DMS79 (cell line): ENCODE measurements at regions not wholly inside any gene's neighbourhood (a gene's known extent, or its start where the extent isn't known, plus 50 kb on each side); places are given as distances from the start of the nearest gene placed in this dataset.
"Not testable (repeated sequence)": the region's sequence is repeated elsewhere in the genome, so short reads cannot be mapped to it uniquely, and the experiment has no call there.

Source experiments
- DNase-seq: peaks from one replicate; lab custom pipeline; 2025; lab: John Stamatoyannopoulos, UW

GRCh38 chr2:131828164-131828561 lies 300.5 kb downstream of the CCDC74A start:
- DNase-seq, result no peak

DNA sequence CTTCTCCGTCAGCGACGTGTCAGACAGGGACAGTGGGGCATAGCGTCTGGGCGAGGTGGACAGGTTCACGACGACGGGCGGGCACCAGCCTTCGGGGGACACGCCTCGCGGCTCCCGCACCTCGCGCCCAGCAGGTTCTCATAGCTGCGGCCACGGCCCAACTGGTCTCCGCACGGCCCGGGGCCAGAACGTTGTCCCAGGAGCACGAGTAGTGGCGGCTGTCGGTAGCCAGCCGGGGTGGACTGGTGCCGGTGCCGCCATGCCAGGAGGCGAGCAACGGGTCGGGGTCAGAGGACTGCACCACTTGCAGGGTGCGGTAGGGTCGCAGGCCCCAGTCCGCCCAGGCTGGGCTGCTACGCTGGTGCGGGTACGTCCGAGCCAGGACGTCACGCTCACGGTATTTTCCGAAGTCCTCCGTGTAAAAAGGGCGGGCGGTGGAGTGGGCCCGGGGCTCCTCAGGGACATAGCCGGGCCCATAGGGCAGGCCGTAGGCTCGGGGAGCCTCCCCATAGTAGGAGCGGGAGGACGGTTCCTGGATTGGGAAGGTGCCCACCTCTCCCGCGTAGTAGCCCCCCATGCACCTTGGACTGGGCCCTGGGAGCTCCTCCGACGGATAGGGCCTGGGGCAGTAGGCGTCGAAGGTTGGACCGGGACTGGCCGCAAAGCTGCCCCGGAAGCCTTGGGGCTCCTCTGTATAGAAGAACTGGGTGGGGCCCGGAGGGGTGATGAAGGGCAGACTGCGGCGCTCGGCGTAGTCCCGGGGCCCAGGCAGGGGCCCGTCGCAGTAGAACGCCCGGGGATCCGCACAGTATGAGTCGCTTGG lies 301.2 kb downstream of the CCDC74A start:
- DNase-seq, result not testable (repeated sequence)

DNA sequence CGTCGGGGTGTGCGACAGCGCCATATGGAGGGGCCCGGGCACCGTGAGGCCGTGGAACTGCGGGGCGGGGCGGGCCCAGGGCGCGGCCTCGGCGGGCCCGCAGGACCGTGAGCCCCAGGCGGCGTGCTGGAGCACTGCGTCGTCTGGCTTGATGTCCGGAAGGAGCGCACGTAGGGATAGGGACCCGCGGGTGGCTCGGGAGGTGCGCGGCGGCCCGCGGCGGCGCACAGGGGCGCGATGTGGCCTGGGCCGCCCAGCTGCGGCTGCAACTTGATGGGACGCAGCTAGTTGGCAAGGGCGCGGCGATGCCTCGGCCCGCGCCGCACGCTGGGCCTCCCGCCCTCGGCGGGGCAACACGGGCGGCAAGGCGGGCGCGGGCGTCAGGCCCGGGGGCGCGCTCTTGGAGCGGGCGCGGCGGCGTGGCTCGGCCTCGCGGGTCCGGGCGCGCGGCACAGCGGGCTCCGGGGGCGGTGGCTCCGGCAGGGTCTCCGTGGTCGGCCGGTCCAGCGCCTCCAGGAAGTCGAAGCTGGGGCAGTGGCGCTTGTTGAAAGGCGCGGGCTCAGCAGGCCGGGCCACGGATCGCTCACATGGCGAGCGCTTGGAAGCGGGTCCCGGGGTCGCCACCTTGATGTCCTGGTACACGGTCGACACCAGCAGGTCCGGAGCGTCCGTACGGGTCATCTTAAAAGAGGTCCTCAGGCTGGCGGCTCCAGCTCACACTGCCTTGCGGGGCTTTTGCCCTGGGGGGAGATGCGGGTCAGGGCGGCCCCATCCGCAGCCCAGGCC lies 302.0 kb downstream of the CCDC74A start:
- not testable (repeated sequence) for DNase-seq

DNA sequence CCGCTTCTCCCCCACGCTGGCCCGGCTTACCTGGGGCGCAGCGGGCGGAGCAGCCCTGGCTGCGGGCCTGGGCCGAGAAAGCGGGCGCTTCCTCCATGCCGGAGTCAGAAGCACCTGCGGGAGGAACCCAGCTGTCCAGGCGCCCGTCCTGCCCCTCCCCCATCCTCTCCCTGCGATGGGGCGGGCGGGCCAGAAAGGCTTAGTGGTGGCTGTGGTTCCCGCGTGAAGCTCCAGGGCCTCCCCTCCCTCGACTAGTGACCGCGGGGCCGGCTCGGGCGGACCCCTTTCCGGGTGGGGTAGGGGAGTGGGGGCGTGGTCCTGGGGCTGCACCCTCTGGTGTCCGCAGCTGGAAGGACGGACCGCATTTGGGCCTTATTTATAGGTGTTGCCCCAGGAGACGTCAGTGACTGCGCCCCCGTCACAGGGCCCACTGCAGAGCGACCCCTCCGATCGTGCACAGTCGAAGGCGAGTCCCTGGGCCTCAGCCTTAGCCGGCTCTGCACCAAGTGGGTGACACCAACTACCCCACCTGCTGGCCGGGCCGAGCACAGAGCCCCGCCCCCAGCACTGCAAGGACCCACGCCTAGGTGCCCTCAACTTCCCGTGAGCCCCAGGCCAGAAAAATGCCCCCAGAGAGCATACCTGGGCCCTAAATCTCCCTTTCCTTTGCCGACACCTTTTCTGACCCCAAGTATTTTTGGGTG lies 302.7 kb downstream of the CCDC74A start:
- not testable (repeated sequence) for DNase-seq

- DNase-seq, result not testable (repeated sequence)
These were observed 303.2 kb downstream of the CCDC74A start for GRCh38 chr2:131830946-131831310.

DNA sequence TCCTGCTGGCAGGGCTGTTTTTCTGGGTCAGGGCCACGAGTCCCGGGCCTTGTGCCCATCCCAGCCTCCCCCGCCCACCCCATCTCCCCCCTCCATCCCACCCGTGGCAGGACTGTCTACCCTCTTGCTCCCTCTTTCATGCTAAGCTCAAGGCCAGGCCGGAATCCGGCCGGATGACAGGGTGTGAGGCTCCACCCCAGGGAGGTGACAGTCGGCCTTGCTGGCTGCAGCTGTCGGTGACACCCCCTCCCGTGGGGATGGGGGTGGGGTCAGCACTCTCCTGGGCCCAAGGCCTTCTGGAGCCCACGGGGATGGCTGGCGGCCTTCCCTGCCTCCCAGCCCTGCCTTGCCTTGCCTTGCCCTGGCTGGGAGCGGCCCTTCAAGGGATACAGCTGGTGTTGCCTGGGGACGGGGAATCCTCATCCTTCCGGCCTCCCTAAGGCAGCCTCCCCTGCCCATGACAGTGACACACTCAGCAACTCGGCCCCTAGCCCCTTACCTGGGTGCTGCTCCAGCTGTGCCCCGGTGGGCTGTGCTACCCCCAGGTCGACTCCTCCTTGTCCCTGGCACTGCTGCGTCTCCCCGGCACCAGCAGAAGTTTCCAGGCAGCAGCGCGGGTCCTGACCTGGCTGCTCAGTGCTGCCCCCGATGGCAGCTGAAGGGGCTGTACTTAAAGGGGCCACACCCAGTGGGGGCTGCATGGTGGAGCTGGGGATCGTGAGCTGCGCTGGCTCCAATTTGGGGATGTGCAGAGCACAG lies 303.9 kb downstream of the CCDC74A start:
- not testable (repeated sequence) for DNase-seq

DNA sequence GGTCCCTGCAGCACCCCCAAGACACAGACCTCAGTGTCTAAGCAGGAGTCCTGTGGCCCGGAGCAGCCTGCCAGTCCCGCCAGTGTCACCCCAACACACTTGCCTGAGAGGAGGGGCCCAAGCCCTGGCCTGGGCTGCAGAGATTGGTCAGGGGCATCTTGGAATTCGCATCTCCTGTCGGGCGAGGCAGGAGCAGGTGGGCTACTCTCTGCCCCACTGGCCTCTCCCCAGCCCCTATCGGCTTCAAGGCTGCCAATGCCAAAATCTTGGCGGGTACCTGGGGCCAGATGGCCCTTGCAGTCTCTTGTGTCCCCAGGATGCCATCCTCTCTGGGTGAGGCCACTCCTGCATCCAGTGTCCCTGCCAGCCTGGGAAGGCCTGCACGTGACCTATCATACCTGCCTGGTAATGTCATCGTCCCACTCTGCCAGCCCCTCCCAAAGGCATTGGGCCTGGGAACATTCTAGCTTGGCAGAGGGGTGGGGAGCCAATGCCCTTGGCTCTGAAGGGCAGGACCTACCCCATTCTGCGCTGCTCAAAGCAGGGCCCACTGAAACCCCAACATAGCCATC lies 304.6 kb downstream of the CCDC74A start:
- not testable (repeated sequence) for DNase-seq

- not testable (repeated sequence) for DNase-seq
These were observed 305.2 kb downstream of the CCDC74A start for GRCh38 chr2:131832917-131833316.

- DNase-seq, result not testable (repeated sequence)
These were observed 305.9 kb downstream of the CCDC74A start for GRCh38 chr2:131833367-131834202.

DNA sequence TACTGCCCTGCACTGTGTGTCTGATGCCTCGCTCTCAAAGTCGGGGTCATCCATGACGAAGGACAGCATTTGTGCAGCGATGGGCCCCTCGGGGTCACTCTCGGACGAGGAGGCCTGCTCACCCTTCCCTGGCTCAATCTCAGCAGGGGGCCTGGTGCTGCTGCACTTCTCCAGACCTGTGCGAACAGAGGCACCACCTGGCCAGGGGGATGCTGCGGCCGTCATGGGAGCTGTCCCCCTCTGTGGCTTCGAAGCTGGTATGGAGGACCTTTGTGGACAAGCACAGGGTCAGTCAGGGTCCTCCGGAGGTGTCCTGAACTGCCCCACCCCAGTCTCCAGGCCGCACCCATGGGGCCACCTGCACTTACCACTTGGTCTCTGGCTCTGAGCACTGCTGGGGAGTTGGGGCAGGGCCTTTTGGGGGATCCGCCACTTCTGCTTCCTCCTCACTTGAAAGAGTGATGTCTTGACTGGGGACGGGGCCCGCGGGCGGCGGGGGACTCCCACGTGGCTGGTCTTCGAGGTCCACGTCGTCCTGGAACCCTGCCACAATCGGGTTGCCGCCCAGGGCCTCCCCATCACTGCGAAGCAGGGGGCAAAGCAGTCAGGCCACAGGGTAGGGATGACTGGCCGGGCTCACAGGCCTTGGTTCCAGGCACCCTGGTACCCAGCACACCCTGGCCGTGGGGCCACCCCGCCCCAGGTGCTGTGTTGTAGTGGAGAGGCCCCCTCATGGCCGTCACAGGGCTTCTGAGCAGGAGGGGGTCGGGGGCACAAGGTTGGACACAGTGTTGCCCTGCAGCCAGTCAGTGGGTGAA lies 306.7 kb downstream of the CCDC74A start:
- DNase-seq, result not testable (repeated sequence)

DNA sequence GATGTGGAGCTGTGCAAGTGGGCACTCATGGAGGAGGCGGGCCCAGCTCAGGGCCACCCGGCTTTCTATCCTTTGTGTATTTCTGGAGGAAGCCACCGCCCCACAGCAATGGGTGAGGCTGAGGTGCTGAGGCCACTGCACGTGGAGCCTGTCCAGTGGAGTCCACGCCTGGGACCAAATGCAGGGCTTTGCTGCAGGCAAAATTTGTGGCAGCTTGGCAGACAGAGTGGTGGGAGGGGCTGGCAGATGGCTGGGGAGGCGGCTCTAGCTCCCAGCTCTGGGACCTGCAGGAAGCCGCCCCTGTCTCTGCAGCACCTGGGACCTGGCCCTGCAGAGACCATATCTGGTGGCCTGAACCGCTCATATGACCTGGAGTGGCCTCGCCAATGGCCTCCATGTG lies 307.3 kb downstream of the CCDC74A start:
- not testable (repeated sequence) for DNase-seq

DNA sequence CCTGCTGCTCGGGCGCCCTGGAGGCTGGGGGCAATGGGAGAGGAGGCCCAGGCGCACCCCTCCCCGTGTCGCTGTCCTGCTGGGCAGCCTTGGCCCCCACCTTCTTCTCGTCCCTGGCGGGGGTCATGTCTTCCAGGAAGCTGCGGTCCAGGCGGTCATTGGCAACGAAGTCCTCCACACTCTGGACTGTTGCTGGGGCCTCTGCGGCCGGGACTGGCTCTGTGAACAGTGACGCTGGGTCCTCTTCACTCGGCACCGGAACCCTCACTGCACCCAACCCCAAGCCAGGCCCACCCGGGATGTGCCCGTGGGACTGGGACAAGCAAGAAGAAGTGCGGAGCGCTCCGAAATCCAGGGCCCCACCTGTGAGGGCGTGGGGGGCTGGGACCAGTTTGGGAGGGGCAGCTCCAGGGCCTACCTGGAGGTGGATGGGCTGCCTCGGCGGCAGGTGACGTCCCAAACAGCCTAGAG lies 308.0 kb downstream of the CCDC74A start:
- no peak for DNase-seq

DNA sequence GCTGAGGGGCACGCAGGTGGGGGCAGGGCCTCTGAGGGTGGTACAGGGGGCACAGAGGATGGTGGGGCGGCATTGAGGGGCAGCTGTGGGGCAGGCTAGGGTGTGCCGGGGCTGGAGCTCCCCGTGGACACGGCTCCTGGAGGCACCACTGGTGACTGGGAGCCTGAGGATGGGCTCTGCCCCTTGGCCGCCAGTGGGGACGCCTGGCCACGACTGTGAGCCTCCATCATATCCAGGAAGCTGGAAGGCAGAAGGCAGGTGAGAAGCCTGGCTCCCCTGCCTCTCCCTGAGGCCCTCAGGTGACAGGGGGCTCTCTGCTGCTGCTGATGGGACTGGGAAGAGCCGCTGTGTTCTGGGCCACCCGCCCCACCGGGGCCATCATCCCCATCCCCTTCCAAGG lies 308.4 kb downstream of the CCDC74A start:
- not testable (repeated sequence) for DNase-seq

DNA sequence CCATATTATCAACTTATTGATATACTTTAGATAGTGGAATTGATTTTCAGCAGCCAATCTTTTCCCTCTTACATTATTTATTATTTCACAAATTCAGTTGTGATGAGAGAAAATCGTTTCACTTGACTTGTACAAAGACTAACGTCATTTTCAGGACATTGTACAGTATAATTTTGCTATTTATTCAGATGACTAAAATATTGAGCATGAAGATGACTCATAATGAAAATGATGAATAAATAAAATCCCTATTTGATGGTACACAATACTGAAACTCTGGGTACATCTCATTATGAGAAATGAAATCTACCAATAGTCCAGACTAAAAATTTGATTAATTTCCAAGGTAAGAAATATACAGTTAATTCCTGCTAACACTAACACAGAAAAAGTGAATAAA lies 316.4 kb downstream of the CCDC74A start:
- not testable (repeated sequence) for DNase-seq

DNA sequence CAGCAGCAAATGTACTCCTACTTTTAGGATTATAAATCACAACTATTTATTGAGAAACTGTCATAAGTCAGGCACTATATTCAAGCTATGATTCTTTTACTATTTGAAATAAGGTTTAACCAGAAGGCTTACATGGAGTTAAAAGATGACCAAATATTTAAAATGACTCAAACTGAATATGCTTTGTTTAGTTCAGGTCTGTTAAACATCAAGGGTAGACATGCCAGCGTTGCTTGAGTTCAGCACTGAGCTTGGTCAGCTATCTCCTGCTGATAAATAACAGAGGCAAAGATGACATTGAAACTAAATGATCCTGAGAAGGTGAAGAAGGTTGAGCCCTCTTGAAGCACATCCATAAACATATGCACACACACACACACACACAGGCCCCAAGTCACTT lies 305.6 kb downstream of the ANKRD30BL start:
- DNase-seq, result not testable (repeated sequence)

GRCh38 chr2:131858197-131858596 lies 303.6 kb downstream of the ANKRD30BL start:
- not testable (repeated sequence) for DNase-seq
